ENCODE measurements at regions not wholly inside any gene's neighbourhood (a gene's known extent, or its start where the extent isn't known, plus 50 kb on each side); places are given as distances from the start of the nearest gene placed in this dataset.

- TF ChIP-seq, protein P1, sequence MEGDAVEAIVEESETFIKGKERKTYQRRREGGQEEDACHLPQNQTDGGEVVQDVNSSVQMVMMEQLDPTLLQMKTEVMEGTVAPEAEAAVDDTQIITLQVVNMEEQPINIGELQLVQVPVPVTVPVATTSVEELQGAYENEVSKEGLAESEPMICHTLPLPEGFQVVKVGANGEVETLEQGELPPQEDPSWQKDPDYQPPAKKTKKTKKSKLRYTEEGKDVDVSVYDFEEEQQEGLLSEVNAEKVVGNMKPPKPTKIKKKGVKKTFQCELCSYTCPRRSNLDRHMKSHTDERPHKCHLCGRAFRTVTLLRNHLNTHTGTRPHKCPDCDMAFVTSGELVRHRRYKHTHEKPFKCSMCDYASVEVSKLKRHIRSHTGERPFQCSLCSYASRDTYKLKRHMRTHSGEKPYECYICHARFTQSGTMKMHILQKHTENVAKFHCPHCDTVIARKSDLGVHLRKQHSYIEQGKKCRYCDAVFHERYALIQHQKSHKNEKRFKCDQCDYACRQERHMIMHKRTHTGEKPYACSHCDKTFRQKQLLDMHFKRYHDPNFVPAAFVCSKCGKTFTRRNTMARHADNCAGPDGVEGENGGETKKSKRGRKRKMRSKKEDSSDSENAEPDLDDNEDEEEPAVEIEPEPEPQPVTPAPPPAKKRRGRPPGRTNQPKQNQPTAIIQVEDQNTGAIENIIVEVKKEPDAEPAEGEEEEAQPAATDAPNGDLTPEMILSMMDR (IDR thresholded peaks at IDR 0.05), result no peak
- no peak for TF ChIP-seq POLR2A (IDR thresholded peaks at IDR 0.05)
Observed at GRCh38 chr17:73889439-73889838, 245.2 kb upstream of the SDK2 start.

Data from body of pancreas (tissue), 4 donors.